GOT3 (cell line): ENCODE measurements at regions not wholly inside any gene's neighbourhood (a gene's known extent, or its start where the extent isn't known, plus 50 kb on each side); places are given as distances from the start of the nearest gene placed in this dataset.

ENCODE experiments used
- DNase-seq: peaks from one replicate; lab custom pipeline; 2025; ENCODE audit warnings: mixed read lengths; lab: John Stamatoyannopoulos, UW

GRCh38 chr18:46266473-46266872 is 162.3 kb downstream of the HAUS1 start:
- no peak for DNase-seq

- no peak for DNase-seq
These were observed 164.5 kb downstream of the HAUS1 start for GRCh38 chr18:46268671-46269070.

GRCh38 chr18:46269275-46269674 is 165.1 kb downstream of the HAUS1 start:
- no peak for DNase-seq

- DNase-seq: no peak
These were observed 167.3 kb downstream of the HAUS1 start for GRCh38 chr18:46271488-46271887.

GRCh38 chr18:46273861-46274260 is 169.7 kb downstream of the HAUS1 start:
- DNase-seq: no peak

- no peak for DNase-seq
These were observed 170.1 kb downstream of the HAUS1 start for GRCh38 chr18:46274266-46274665.

- no peak for DNase-seq
These were observed 171.2 kb downstream of the HAUS1 start for GRCh38 chr18:46275370-46275769.

- DNase-seq: no peak
These were observed 172.6 kb downstream of the HAUS1 start for GRCh38 chr18:46276748-46277147.

GRCh38 chr18:46278481-46279465 is 174.6 kb downstream of the HAUS1 start:
- DNase-seq: no peak

GRCh38 chr18:46279673-46280072 is 175.5 kb downstream of the HAUS1 start:
- no peak for DNase-seq

GRCh38 chr18:46281185-46282176 is 177.3 kb downstream of the HAUS1 start:
- peak; percentile 6 for DNase-seq

GRCh38 chr18:46282177-46282570 is 178.0 kb downstream of the HAUS1 start:
- DNase-seq: no peak

GRCh38 chr18:46282646-46283045 is 178.5 kb downstream of the HAUS1 start:
- DNase-seq: no peak

GRCh38 chr18:46283268-46283667 is 179.1 kb downstream of the HAUS1 start:
- no peak for DNase-seq

- no peak for DNase-seq
These were observed 179.7 kb downstream of the HAUS1 start for GRCh38 chr18:46283895-46284295.

- DNase-seq: no peak
These were observed 185.3 kb downstream of the HAUS1 start for GRCh38 chr18:46289463-46289862.

- no peak for DNase-seq
These were observed 185.7 kb downstream of the HAUS1 start for GRCh38 chr18:46289931-46290330.

GRCh38 chr18:46290440-46291020 is 186.3 kb downstream of the HAUS1 start:
- no peak for DNase-seq

GRCh38 chr18:46291149-46291548 is 187.0 kb downstream of the HAUS1 start:
- no peak for DNase-seq

GRCh38 chr18:46293742-46294181 is 189.6 kb downstream of the HAUS1 start:
- DNase-seq: no peak

- DNase-seq: no peak
These were observed 190.1 kb downstream of the HAUS1 start for GRCh38 chr18:46294318-46294717.

- no peak for DNase-seq
These were observed 190.6 kb downstream of the HAUS1 start for GRCh38 chr18:46294751-46295150.
